GM13976 (cell line): ENCODE measurements at regions not wholly inside any gene's neighbourhood (a gene's known extent, or its start where the extent isn't known, plus 50 kb on each side); places are given as distances from the start of the nearest gene placed in this dataset.
"Not testable (repeated sequence)": the region's sequence is repeated elsewhere in the genome, so short reads cannot be mapped to it uniquely, and the experiment has no call there.

ENCODE experiments used
- DNase-seq: peaks from one replicate; pipeline ENCODE4 v3.0.0; 2012; ENCODE audit warnings: low spot score
- in situ Hi-C: fragments of 300-500 bp; cut with MboI; formaldehyde crosslinking; loops from one replicate; pipeline ENCODE4 v1.12.0; 2022; ENCODE audit warnings: low sequenced_read_pairs, mixed read lengths, inconsistent platforms; ENCODE audit not compliant: unreplicated experiment
- TF ChIP-seq, protein P1 (sequence below): IDR thresholded peaks from 2 replicates; pipeline ENCODE4 v1.5.1; 2012; ENCODE audit warnings: borderline replicate concordance, mild to moderate bottlenecking; ENCODE audit not compliant: insufficient read depth; ENCODE audit errors: extremely low read depth, missing control alignments, control extremely low read depth

DNA sequence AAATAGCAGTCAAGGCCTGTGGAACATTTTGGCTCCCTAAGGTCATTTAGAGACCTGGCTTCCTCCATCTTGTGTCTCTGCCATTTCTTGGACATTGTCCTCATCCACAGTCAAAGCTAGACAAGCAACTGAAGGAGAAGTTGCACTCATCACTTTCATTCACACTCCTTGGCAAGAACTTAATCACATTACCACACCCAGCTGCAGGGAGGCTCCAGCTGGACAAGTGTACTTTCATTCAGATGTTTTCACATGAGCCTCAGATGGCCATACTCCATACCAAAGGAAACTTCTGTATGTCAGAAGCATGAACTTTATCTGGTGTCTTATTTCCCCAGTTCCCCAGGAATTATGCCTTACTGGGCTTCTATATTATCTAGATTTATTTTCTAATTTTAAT, 537.4 kb downstream of the TMEM135 start:
- TF ChIP-seq, protein P1, sequence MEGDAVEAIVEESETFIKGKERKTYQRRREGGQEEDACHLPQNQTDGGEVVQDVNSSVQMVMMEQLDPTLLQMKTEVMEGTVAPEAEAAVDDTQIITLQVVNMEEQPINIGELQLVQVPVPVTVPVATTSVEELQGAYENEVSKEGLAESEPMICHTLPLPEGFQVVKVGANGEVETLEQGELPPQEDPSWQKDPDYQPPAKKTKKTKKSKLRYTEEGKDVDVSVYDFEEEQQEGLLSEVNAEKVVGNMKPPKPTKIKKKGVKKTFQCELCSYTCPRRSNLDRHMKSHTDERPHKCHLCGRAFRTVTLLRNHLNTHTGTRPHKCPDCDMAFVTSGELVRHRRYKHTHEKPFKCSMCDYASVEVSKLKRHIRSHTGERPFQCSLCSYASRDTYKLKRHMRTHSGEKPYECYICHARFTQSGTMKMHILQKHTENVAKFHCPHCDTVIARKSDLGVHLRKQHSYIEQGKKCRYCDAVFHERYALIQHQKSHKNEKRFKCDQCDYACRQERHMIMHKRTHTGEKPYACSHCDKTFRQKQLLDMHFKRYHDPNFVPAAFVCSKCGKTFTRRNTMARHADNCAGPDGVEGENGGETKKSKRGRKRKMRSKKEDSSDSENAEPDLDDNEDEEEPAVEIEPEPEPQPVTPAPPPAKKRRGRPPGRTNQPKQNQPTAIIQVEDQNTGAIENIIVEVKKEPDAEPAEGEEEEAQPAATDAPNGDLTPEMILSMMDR, result no peak
- in situ Hi-C loops, result no loop called here
- no peak for DNase-seq

DNA sequence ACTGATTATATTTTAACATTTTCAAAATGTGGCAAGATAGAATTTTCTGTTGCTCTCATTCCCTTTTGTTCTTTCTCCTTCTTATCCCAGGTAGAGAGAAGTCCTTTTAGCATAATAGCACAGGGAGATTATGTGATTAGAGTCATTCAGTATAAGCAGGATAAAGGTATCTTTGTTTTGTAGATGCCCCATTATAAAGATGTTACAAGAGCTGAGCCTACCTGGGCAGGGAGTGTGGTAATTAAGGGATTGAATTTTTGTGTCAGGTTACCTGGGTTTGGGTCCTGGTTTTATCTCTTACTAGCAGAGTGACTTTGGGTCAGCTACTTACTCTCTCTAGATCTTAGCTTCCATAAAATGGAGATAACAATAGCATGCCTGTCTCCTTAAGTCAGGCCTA, 536.5 kb downstream of the TMEM135 start:
- in situ Hi-C loops, result no loop called here
- no peak for DNase-seq
- TF ChIP-seq, protein P1, result no peak

DNA sequence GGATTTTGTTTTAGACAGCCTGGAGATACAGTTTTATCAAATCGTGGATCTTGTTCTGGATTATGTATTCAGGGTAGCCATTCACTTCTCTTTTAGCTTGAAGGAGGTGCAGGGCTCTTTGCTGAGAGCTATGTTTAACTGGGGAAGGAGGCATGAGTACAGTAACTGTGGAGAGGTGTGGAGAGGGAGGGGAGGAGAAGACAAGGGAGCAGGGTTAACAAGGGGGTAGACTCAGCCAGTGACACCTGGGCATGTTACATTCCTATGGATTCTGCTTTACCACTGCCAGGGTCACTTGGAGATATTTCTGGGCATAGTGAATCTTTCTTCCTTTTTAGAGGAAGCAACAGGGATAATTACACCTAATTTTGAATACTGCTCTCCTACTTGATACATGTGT, 536.0 kb downstream of the TMEM135 start:
- in situ Hi-C loops, result no loop called here
- no peak for DNase-seq
- TF ChIP-seq, protein P1, result no peak

DNA sequence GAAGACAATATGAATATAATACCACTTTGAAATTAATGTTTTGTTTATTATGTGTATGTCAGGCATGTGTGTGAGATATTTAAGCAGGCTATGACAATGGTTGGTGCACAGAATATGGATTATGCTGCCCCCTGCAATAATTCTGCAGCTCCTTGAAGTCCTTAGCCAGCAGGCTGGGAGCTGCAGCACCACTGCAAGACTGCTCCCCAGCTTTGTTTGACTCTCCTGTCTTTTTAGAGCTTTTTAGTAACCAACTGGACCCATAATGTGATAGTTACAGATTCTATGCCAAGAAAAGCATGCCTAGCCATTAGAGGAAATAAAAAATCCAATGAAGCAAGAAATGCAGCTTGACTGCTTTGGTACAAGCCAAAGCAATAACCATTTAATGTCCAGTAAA, 535.1 kb downstream of the TMEM135 start:
- in situ Hi-C loops, result no loop called here
- DNase-seq, result no peak
- TF ChIP-seq, protein P1, result no peak

DNA sequence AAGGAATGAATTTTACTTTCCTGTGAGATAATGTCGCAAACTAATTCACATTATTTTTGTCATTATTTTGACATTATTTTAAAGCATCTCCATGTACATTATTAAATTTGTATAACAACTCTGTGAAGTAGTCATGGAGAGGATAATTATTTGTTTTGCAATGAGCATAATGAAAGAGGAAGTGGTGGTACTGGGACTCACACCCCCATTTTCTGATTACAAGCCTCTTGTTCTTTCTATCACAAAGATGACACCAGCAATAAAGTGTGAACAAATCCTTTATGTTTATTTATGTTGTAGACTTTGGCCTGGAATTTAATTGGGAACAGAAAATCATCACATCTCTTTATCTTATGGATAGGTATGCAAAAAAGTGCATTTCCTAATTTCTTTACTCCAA, 522.6 kb downstream of the TMEM135 start:
- in situ Hi-C loops, result no loop called here
- DNase-seq, result no peak
- TF ChIP-seq, protein P1, result no peak

DNA sequence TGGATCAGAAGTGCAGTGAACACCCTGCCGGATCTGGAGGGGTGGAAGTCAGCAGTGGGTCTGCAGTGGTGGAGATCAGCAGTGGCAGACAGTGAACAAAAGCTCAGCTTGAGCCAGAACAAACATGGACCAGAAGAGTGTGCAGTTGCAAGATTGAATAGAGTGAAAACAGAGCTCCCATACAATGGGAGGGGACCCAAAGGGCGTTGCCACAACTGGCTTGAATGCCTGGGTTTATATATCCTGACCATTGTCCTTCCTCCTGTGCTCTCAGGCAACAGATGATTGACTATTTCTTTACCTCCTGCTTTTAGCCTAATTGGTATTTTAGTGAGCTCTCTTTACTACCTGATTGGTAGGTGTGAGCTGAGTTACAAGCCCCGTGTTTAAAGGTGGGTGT, 522.1 kb downstream of the TMEM135 start:
- in situ Hi-C loops, DNase-seq: not testable (repeated sequence)

DNA sequence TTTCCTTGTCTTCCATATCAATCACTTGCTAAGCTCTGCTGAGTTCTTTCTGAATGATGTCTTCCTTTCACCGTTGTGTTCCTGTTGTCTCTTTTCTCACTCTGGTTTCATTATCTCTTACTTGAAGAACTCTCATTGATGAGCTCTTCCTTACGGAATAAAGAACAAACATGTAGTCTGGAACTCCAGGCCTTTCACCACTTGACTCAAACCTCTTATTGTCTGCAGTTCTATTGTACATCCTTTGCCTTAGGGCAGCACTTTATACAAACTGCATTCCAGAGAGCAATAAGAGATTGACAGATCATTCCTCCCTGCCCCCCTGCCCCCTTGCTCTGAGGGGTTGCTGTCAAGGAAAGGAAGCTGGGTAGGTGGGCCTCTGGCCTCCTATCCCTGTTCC, 517.4 kb downstream of the TMEM135 start:
- DNase-seq, result no peak
- TF ChIP-seq, protein P1, result no peak
- in situ Hi-C loops, result no loop called here
